HepG2 (cell line): ENCODE measurements at regions not wholly inside any gene's neighbourhood (a gene's known extent, or its start where the extent isn't known, plus 50 kb on each side); places are given as distances from the start of the nearest gene placed in this dataset.

Experiments used
- ATAC-seq: fragments of 200-7000 bp; cut with Tn5 transposase; 3 replicates; pipeline ENCODE4 v1.9.1; 2020; ENCODE audit warnings: mild to moderate bottlenecking, moderate library complexity
- BruUV-seq: library from RNA; stranded (reverse); fragments of 400-500 nt; replicated peaks from 2 replicates; lab custom pipeline; 2021; lab: Mats Ljungman, UMichigan
- CTCF ChIA-PET: fragments of 300-600 bp; formaldehyde crosslinking; extraction: SDS; loops from one replicate; lab custom pipeline; 2021; ENCODE audit warnings: low total read pairs, inconsistent platforms, low intra/inter-chr PET ratio; lab: Yijun Ruan, JAX
- POLR2A ChIA-PET: fragments of 350-600 bp; sonication (Branson Sonifier 250); formaldehyde crosslinking; loops from one replicate; lab custom pipeline; 2020; ENCODE audit warnings: antibody characterized with exemption, inconsistent platforms; lab: Yijun Ruan, JAX
- DNase-seq: peaks from one replicate; pipeline ENCODE4 v3.0.0-alpha.2; 2015; ENCODE audit warnings: low spot score
- FAIRE-seq: peaks from 3 replicates; lab custom pipeline; 2011; peaks lifted over from hg19 to GRCh38; lab: Jason Lieb, UNC
- H2AFZ ChIP-seq: one replicate; pipeline ENCODE4 v1.6.1; 2011; ENCODE audit warnings: low read length, inconsistent platforms
- H3K27ac ChIP-seq: fragments of 300-600 bp; 3 replicates; pipeline ENCODE4 v1.8.0; 2011; ENCODE audit warnings: mixed run types, mild to moderate bottlenecking, mixed read lengths, low read length, inconsistent platforms; ENCODE audit not compliant: insufficient read depth; ENCODE audit errors: extremely low read length
- H3K27me3 ChIP-seq, 2 experiments: fragments of 200-600 bp in 1 of 2; 2 replicates in 1 of 2; 3 replicates in 1 of 2; pipeline versions ENCODE4 v1.6.0 to v1.8.0; 2011; ENCODE audit warnings: low read length in 2 of 2, mild to moderate bottlenecking in 2 of 2, moderate library complexity in 2 of 2, inconsistent platforms in 1 of 2; ENCODE audit not compliant: insufficient read depth in 2 of 2, control insufficient read depth in 1 of 2
- H3K36me3 ChIP-seq, 2 experiments: fragments of 200-600 bp in 1 of 2; replicated peaks in 1 of 2; 2 replicates in 1 of 2; 3 replicates in 1 of 2; pipeline versions ENCODE4 v1.5.1 to v1.8.0; 2011; ENCODE audit warnings: low read length in 2 of 2, inconsistent platforms in 1 of 2; ENCODE audit not compliant: insufficient read depth in 2 of 2, control insufficient read depth in 1 of 2
- H3K4me1 ChIP-seq: 2 replicates; pipeline ENCODE4 v1.5.1; 2012; ENCODE audit warnings: low read length, inconsistent platforms; ENCODE audit not compliant: insufficient read depth
- H3K4me2 ChIP-seq: 2 replicates; pipeline ENCODE4 v1.6.0; 2011; ENCODE audit warnings: low read depth, low read length, inconsistent platforms
- H3K4me3 ChIP-seq, 3 experiments: fragments of 200-600 bp in 1 of 3; sonication (generic), shearing (Covaris generic) in 1 of 3; replicated peaks in 1 of 3; 2 replicates each; pipeline ENCODE4 v1.5.1; 2011 to 2016; ENCODE audit warnings: low read length in 3 of 3, inconsistent platforms in 2 of 3, low read depth in 2 of 3, mild to moderate bottlenecking in 2 of 3, control low read depth in 1 of 3, mixed read lengths in 1 of 3; ENCODE audit not compliant: insufficient read depth in 1 of 3
- H3K79me2 ChIP-seq: one replicate; pipeline ENCODE4 v1.6.1; 2011; ENCODE audit warnings: low read length, inconsistent platforms; ENCODE audit not compliant: insufficient read depth
- H3K9ac ChIP-seq: 2 replicates; pipeline ENCODE4 v1.6.0; 2011; ENCODE audit warnings: mild to moderate bottlenecking, low read depth, low read length, inconsistent platforms; ENCODE audit not compliant: insufficient read depth
- H3K9me3 ChIP-seq: 2 replicates; pipeline ENCODE4 v1.5.1; 2012; ENCODE audit warnings: mild to moderate bottlenecking, low read length
- H4K20me1 ChIP-seq: 2 replicates; pipeline ENCODE4 v1.6.0; 2011; ENCODE audit warnings: inconsistent platforms, mild to moderate bottlenecking, low read length, moderate library complexity; ENCODE audit not compliant: insufficient read depth
- CBX5 ChIP-seq: sonication (generic); formaldehyde crosslinking; IDR thresholded peaks from 2 replicates; pipeline ENCODE4 v1.4.0; 2020; ENCODE audit warnings: missing genetic modification reagents, borderline replicate concordance
- FIP1L1 ChIP-seq: fragments of 200-400 bp; formaldehyde crosslinking; IDR thresholded peaks from 2 replicates; pipeline ENCODE4 v1.6.1; 2018; ENCODE audit warnings: low read depth, mild to moderate bottlenecking, low read length, moderate library complexity, borderline replicate concordance; ENCODE audit not compliant: insufficient read depth
- GLMP ChIP-seq: sonication (generic); formaldehyde crosslinking; IDR thresholded peaks from 2 replicates; pipeline ENCODE4 v1.9.0; 2021; ENCODE audit warnings: missing genetic modification reagents, mild to moderate bottlenecking, borderline replicate concordance
- HOXA3 ChIP-seq: sonication (generic); formaldehyde crosslinking; IDR thresholded peaks from 2 replicates; pipeline ENCODE4 v1.5.0; 2020; ENCODE audit warnings: missing genetic modification reagents
- TGIF2 ChIP-seq: IDR thresholded peaks from 2 replicates; pipeline ENCODE4 v1.6.1; 2016; ENCODE audit warnings: control low read depth, missing compliant biosample characterization
- XBP1 ChIP-seq: sonication (generic); formaldehyde crosslinking; IDR thresholded peaks from 2 replicates; pipeline ENCODE4 v1.5.0; 2020; ENCODE audit warnings: missing genetic modification reagents
- ZBED4 ChIP-seq: sonication (generic); formaldehyde crosslinking; IDR thresholded peaks from 2 replicates; pipeline ENCODE4 v1.4.0; 2020; ENCODE audit warnings: missing genetic modification reagents, borderline replicate concordance
- ZBTB1 ChIP-seq: sonication (generic); formaldehyde crosslinking; IDR thresholded peaks from 2 replicates; pipeline ENCODE4 v1.4.0; 2020; ENCODE audit warnings: missing genetic modification reagents, borderline replicate concordance
- ZBTB44 ChIP-seq: sonication (generic); formaldehyde crosslinking; IDR thresholded peaks from 2 replicates; pipeline ENCODE4 v1.4.0; 2020; ENCODE audit warnings: missing genetic modification reagents
- ZFP91 ChIP-seq: sonication (generic); formaldehyde crosslinking; IDR thresholded peaks from 2 replicates; pipeline ENCODE4 v1.9.0; 2022; ENCODE audit warnings: missing genetic modification reagents, mild to moderate bottlenecking, borderline replicate concordance
- ZNF225 ChIP-seq: sonication (generic); formaldehyde crosslinking; IDR thresholded peaks from 2 replicates; pipeline ENCODE4 v1.4.0; 2020; ENCODE audit warnings: mild to moderate bottlenecking, missing genetic modification reagents
- ZNF460 ChIP-seq: sonication (generic); formaldehyde crosslinking; IDR thresholded peaks from 2 replicates; pipeline ENCODE4 v1.5.1; 2020; ENCODE audit warnings: missing genetic modification reagents, mild to moderate bottlenecking, borderline replicate concordance
- WGBS: methylation state at CpG from one replicate; pipeline ENCODE4 v1.1.6; 2017; ENCODE audit warnings: low lambda C conversion rate; 5-methylcytosine and 5-hydroxymethylcytosine counted together
- in situ Hi-C: cut with HindIII; loops from 2 replicates; pipeline ENCODE4 v1.10.0; 2017; ENCODE audit warnings: low pct_unique_long_range_greater_than_20kb; ENCODE audit not compliant: extremely low pct_ligation_motif_present
- intact Hi-C: fragments of 100-400 bp; cut with micrococcal nuclease; formaldehyde crosslinking; loops from one replicate; pipeline ENCODE4 v1.10.0; 2022; ENCODE audit not compliant: unreplicated experiment

GRCh38 chr6:90865513-90865912 is 278.6 kb upstream of the MAP3K7 start:
- no peaks in the 10 kb centered on the region for H4K20me1 ChIP-seq
- POLR2A ChIA-PET: no interaction called here
- H3K4me1 ChIP-seq: no peaks in the 10 kb centered on the region
- H3K4me3 ChIP-seq: no peak overlapping the region
- H3K9ac ChIP-seq: no peak overlapping the region
- intact Hi-C loops (no loop called here), in situ Hi-C loops (no loop called here)
- ATAC-seq: no peak
- H3K4me2 ChIP-seq: no peak overlapping the region
- H3K27ac ChIP-seq: no peak overlapping the region
- H3K9me3 ChIP-seq: no peaks in the 10 kb centered on the region
- no peak for TF ChIP-seq ZFP91 (CRISPR knock-in tag)
- no peak for TF ChIP-seq FIP1L1
- no peak for TF ChIP-seq TGIF2
- no peak for TF ChIP-seq HOXA3 (CRISPR knock-in tag)
- TF ChIP-seq GLMP (CRISPR knock-in tag): no peak
- no peak for TF ChIP-seq ZNF225
- no peak for TF ChIP-seq XBP1 (CRISPR knock-in tag)
- no peak for TF ChIP-seq ZBED4 (CRISPR knock-in tag)
- TF ChIP-seq CBX5: no peak
- TF ChIP-seq ZBTB44 (CRISPR knock-in tag): no peak
- no peak for TF ChIP-seq ZNF460 (CRISPR knock-in tag)
- no peak for TF ChIP-seq ZBTB1 (CRISPR knock-in tag)
- WGBS: 1% methylated on average over 3 of the region's 3 CpGs
- FAIRE-seq: no peak
- no TSS peak for BruUV-seq
- no peak overlapping the region for H2AFZ ChIP-seq
- no peaks in the 10 kb centered on the region for H3K27me3 ChIP-seq
- no peaks in the 10 kb centered on the region for H3K79me2 ChIP-seq
- CTCF ChIA-PET: no interaction called here
- DNase-seq: no peak
- no peaks in the 10 kb centered on the region for H3K36me3 ChIP-seq
